Common myeloid progenitor, CD34-positive (primary cell): ENCODE measurements at regions not wholly inside any gene's neighbourhood (a gene's known extent, or its start where the extent isn't known, plus 50 kb on each side); places are given as distances from the start of the nearest gene placed in this dataset.

Source experiments
- CTCF ChIA-PET: fragments of 350-600 bp; sonication (Branson Sonifier 250); formaldehyde crosslinking; loops from one replicate; lab custom pipeline; 2021; ENCODE audit warnings: antibody characterized with exemption; lab: Charles Lee
- POLR2A ChIA-PET: fragments of 350-600 bp; sonication (Branson Sonifier 250); formaldehyde crosslinking; loops from one replicate; lab custom pipeline; 2021; ENCODE audit warnings: antibody characterized with exemption; lab: Charles Lee
- DNase-seq, 3 donors: peaks; one replicate each; pipeline versions ENCODE4 v3.0.0 to v3.0.0-alpha.2; 2013
- H3K27ac ChIP-seq, 2 experiments: 1 replicate in 1 of 2; 2 replicates in 1 of 2; pipeline ENCODE4 v1.7.0; 2013; ENCODE audit warnings: inconsistent platforms in 2 of 2, low read length in 2 of 2, mild to moderate bottlenecking in 2 of 2, low read depth in 1 of 2, moderate library complexity in 1 of 2; ENCODE audit not compliant: severe bottlenecking in 2 of 2, insufficient read depth in 1 of 2, poor library complexity in 1 of 2
- H3K27me3 ChIP-seq, 5 experiments: replicated peaks in 2 of 5; 1 replicate in 3 of 5; 2 replicates in 2 of 5; pipeline versions ENCODE4 v1.6.1 to v1.7.0; 2013; ENCODE audit warnings: low read length in 4 of 5, mild to moderate bottlenecking in 2 of 5, moderate library complexity in 2 of 5, inconsistent platforms in 1 of 5; ENCODE audit not compliant: insufficient read depth in 5 of 5, control insufficient read depth in 4 of 5
- H3K36me3 ChIP-seq, 4 experiments: 1 replicate in 2 of 4; 2 replicates in 2 of 4; pipeline versions ENCODE4 v1.6.1 to v1.7.0; 2013; ENCODE audit warnings: low read length in 3 of 4, control low read depth in 1 of 4, mild to moderate bottlenecking in 1 of 4; ENCODE audit not compliant: control insufficient read depth in 4 of 4, insufficient read depth in 4 of 4
- H3K4me1 ChIP-seq, 4 experiments: 1 replicate in 3 of 4; 2 replicates in 1 of 4; pipeline versions ENCODE4 v1.6.1 to v1.7.1; 2013; ENCODE audit warnings: low read length in 3 of 4, mild to moderate bottlenecking in 3 of 4, control low read depth in 1 of 4, inconsistent platforms in 1 of 4, moderate library complexity in 1 of 4; ENCODE audit not compliant: control insufficient read depth in 4 of 4, insufficient read depth in 4 of 4; ENCODE audit errors: control extremely low read depth in 1 of 4
- H3K4me3 ChIP-seq, 7 experiments: 1 replicate in 4 of 7; 2 replicates in 3 of 7; pipeline versions ENCODE4 v1.5.1 to v1.7.0; 2013; ENCODE audit warnings: mild to moderate bottlenecking in 7 of 7, low read length in 6 of 7, moderate library complexity in 6 of 7, inconsistent platforms in 2 of 7, low read depth in 2 of 7, control low read depth in 1 of 7; ENCODE audit not compliant: insufficient read depth in 4 of 7, control insufficient read depth in 1 of 7; ENCODE audit errors: extremely low read depth in 1 of 7
- H3K9me3 ChIP-seq, 5 experiments: 1 replicate in 4 of 5; 2 replicates in 1 of 5; pipeline versions ENCODE4 v1.6.1 to v1.7.1; 2013; ENCODE audit warnings: low read length in 4 of 5, mild to moderate bottlenecking in 2 of 5, inconsistent platforms in 1 of 5, low read depth in 1 of 5, moderate library complexity in 1 of 5; ENCODE audit not compliant: control insufficient read depth in 4 of 5, insufficient read depth in 2 of 5; ENCODE audit errors: control extremely low read depth in 1 of 5
- WGBS: methylation state at CpG from one replicate; pipeline ENCODE4 v1.1.5; 2013; ENCODE audit not compliant: insufficient coverage; 5-methylcytosine and 5-hydroxymethylcytosine counted together

GRCh38 chr1:87918398-87918797, 589.7 kb downstream of the LMO4 start:
- H3K27ac ChIP-seq: no peak overlapping the region
- no peak overlapping the region for H3K4me3 ChIP-seq
- H3K36me3 ChIP-seq: no peaks in the 10 kb centered on the region
- H3K27me3 ChIP-seq: no peaks in the 10 kb centered on the region
- peaks cover 0 to 5% (median 4%) of the 10 kb centered on the region in 5 experiments for H3K9me3 ChIP-seq
- no peaks in the 10 kb centered on the region for H3K4me1 ChIP-seq
- no peak for DNase-seq
- 100% methylated on average over 1 of the region's 1 CpG for WGBS
- ChIA-PET CTCF (interaction anchor here (0.7 to 1.7 kb wide), 4 partner anchors 8 to 13 kb away, joined by 3 to 4 read pairs (median 3); no protein-coding TSS in a partner anchor), POLR2A (interaction anchor here (0.6 kb wide), 1 partner anchor 305 kb away, joined by 3 read pairs; no protein-coding TSS in a partner anchor)

- H3K4me3 ChIP-seq: no peak overlapping the region
- WGBS: 100% methylated on average over 1 of the region's 2 CpGs
- no peaks in the 10 kb centered on the region for H3K36me3 ChIP-seq
- no peaks in the 10 kb centered on the region for H3K27me3 ChIP-seq
- POLR2A ChIA-PET: no interaction called here
- CTCF ChIA-PET: no interaction called here
- H3K9me3 ChIP-seq: no peaks in the 10 kb centered on the region
- H3K4me1 ChIP-seq: no peaks in the 10 kb centered on the region
- H3K27ac ChIP-seq: no peak overlapping the region
- DNase-seq: no peak
Measured at GRCh38 chr1:87922885-87923284, 594.2 kb downstream of the LMO4 start.

DNA sequence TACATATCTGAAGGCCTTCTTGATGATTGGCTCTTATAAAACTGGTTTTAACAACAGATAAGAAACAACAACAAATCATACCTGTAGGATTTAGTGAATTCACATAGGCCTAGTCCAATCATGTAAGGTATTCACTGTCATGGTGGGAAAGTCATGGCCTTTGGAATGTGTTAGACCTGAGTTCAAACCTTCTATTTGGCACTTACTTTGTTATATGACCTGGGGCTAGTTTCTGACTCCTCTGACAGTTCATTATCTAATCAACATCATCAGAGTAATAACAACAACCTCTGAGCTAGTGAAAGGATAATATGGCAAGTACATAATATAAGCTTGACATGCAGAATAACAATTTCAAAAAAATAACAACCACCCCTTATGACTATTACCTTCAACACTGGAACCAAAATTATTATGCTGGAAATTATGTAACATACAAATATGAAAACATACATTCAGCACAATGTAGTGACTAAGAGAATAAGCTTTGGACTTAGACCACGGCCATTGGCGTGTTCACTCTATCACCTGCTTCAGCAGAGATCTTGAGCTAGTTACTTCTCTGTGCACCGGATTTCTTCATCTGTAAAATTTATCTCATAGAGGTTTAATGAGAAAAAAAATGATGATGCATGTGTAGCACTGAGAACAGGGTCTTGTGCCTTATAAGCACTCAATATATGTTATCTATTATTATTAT, 597.6 kb downstream of the LMO4 start:
- H3K4me1 ChIP-seq: no peaks in the 10 kb centered on the region

GRCh38 chr1:87926921-87927320, 598.2 kb downstream of the LMO4 start:
- H3K27ac ChIP-seq: no peak overlapping the region
- ChIA-PET CTCF (interaction anchor here (1.6 kb wide), 1 partner anchor 14 kb away, joined by 6 read pairs; no protein-coding TSS in a partner anchor), POLR2A (no interaction called here)
- WGBS: no CpG with 5 or more reads among the region's 1 CpG
- H3K9me3 ChIP-seq: peaks cover 0 to 10% (median 3%) of the 10 kb centered on the region in 5 experiments
- no peak overlapping the region for H3K4me3 ChIP-seq
- H3K36me3 ChIP-seq: no peaks in the 10 kb centered on the region
- no peaks in the 10 kb centered on the region for H3K4me1 ChIP-seq
- H3K27me3 ChIP-seq: no peaks in the 10 kb centered on the region
- no peak for DNase-seq

More for the DNA sequence above, 597.6 kb downstream of the LMO4 start:
- Histone ChIP-seq H3K36me3 (no peaks in the 10 kb centered on the region), H3K4me3 (no peak overlapping the region), H3K9me3 (peaks cover 0 to 10% (median 3%) of the 10 kb centered on the region in 5 experiments), H3K27me3 (no peaks in the 10 kb centered on the region), H3K27ac (no peak overlapping the region)
- ChIA-PET POLR2A (no interaction called here), CTCF (interaction anchor here (1.6 kb wide), 1 partner anchor 14 kb away, joined by 6 read pairs; no protein-coding TSS in a partner anchor)
- no CpG with 5 or more reads among the region's 3 CpGs for WGBS
- no peak for DNase-seq

DNA sequence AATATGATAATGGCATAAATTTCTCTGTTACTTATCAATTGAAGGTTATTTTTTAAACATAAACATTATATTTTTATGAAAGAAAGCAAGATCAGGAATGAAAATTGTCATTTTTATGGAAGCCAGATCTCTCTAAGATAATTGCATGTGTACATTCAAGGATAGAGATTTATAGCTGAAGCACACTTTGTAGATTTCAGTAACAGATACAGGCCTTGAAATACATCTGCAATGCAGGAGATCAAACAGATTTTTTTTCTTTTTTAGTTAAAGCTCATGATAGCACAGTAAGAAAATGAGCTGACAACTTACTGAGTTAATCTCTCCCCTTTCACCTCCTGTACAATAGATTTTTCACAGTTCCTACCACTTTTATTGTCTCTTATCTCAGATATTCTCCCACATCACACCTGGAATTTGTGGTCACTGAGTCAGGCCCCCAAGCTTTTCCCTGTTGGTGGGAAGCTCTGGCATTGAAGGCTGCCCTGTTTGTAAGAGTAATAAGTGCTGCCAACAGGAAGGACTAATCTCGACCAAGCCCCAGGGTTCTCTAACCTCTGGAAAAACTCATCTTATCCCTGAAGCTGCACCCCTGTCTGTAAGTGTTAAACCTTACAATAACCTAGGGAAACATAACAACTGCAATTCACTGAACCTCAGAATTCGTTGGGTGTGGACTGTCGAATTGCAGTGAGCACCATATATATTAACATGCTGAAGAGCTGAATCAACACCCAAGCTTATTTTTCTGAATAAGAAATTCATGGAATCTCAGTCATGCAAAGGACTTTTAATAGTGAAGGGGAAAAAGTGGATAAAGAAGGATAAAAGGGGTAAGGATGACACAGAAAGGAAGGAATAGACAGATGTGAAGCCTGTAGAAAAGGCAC, 599.0 kb downstream of the LMO4 start:
- CTCF ChIA-PET: interaction anchor here (1.3 to 1.6 kb wide), 2 partner anchors 15 to 26 kb away, joined by 4 to 6 read pairs; no protein-coding TSS in a partner anchor
- no peak for DNase-seq
- 57% methylated on average over 1 of the region's 3 CpGs for WGBS

GRCh38 chr1:87928623-87929022, 599.9 kb downstream of the LMO4 start:
- CTCF ChIA-PET: no interaction called here
- no peak overlapping the region for H3K4me3 ChIP-seq
- no peak overlapping the region for H3K27ac ChIP-seq
- H3K27me3 ChIP-seq: no peaks in the 10 kb centered on the region
- POLR2A ChIA-PET: no interaction called here
- H3K9me3 ChIP-seq: peaks cover 0 to 14% (median 3%) of the 10 kb centered on the region in 5 experiments
- no peaks in the 10 kb centered on the region for H3K36me3 ChIP-seq
- no peaks in the 10 kb centered on the region for H3K4me1 ChIP-seq
- WGBS: 100% methylated on average over 1 of the region's 1 CpG
- no peak for DNase-seq

More for the DNA sequence above, 599.0 kb downstream of the LMO4 start:
- no peak overlapping the region for H3K4me3 ChIP-seq
- no peaks in the 10 kb centered on the region for H3K36me3 ChIP-seq
- POLR2A ChIA-PET: no interaction called here
- no peak overlapping the region for H3K27ac ChIP-seq
- no peaks in the 10 kb centered on the region for H3K27me3 ChIP-seq
- no peaks in the 10 kb centered on the region for H3K4me1 ChIP-seq
- peaks cover 0 to 14% (median 3%) of the 10 kb centered on the region in 5 experiments for H3K9me3 ChIP-seq
